Lung microvascular endothelial cell (primary cell): ENCODE measurements at regions not wholly inside any gene's neighbourhood (a gene's known extent, or its start where the extent isn't known, plus 50 kb on each side); places are given as distances from the start of the nearest gene placed in this dataset.
A peak's percentile ranks its signal among the peaks of the same experiment; 100 is the strongest.

ENCODE experiments used
- DNase-seq, 2 donors: peaks; one replicate each; pipeline versions ENCODE4 v3.0.0 to v3.0.0-alpha.2; 2010; ENCODE audit warnings: low read depth in 2 of 2

DNA sequence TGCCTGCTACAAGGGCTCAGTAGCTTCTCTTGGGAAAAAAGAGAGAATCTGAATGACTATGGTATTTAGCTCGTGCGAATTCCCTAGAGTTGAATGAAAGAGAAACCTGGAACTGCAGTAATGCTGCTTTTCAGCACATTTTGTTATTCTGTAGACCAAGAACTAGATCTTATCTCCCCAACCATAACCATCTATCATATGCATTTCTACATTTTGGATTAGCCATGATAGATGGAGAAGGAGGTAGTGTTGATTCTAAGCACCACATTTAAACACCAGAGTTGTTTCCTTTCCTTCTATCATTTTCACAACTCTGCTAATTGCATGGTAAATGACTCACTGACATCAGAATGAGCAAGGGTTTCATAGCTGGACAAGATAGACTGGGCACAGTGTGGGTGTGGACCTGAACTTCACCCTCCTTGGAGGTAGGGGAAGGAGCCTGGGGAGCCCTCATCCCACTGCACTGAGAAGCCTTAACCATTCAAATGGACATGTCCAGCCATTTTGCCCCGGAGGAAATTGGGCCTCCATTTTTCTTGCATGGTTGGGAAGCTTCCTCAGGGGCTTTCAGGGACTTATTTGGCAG is 55.3 kb upstream of the BMPER start:
- no peak for DNase-seq

DNA sequence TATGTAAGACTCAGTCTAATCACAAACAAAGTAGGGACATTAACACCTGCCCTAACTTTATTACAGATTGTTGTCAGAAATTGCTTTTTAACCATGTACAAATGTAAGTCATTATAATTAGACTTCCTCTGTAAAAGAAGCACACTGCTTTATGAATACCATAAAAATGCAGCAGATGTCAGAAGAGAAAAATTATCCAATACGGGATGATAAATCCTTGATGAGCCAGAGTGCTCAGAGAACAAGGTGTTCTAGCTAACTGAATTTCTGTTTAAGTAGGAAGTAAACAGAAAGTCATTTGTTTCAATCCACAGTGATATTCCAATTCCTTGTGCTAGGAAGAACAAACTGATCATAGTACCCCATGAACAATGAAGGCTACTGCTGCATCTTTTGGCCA is 54.6 kb upstream of the BMPER start:
- no peak for DNase-seq

- peak in 1 of 2 donors; percentile 5 for DNase-seq
Measured at GRCh38 chr7:33852838-33853237, 52.5 kb upstream of the BMPER start.

- DNase-seq: no peak
Measured at GRCh38 chr7:33853361-33854062, 51.8 kb upstream of the BMPER start.

DNA sequence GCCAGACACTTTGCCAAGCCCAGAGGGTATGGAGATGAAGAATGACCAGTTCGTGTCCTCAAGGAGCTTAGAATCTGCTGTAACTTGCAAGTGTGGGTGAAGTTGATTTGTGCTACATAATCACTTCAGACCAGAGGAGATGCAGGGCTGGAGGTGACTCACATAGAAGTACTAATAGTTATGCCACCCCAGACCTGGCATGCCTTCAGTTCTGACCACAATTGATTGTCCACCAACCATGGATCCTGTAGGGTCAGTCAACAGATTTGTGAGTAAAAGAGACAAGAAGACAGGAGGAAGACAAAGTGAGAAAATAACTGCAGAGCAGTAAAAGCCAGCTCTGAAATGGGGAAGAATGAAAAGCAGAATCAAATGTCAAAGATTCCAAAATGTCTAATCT is 51.2 kb upstream of the BMPER start:
- DNase-seq: no peak

DNA sequence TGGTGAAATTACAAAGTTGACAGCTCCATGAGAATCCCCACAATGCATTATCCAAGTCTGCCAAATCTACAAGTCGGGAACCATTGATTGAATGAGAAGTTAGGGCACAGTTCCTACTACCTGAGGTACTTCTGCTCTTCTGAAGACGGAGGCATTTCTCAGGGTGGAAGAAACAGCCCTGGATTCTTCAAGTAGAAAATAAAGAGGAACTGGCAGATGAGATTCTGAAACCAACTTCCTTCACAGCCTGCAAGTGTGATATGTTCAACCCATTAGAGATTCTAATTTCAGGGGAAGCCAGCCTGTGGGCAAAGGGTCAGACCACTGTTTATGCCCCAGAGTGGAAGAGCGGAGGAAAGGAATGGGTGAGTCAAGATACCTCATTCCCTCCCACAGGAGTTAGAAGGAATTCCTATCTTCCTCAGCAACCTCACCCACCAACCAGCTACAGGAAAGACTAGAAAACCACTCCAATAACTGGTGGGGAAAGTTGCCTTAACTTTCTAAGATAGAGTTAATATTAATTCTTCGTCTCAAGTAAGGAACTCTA is 50.5 kb upstream of the BMPER start:
- no peak for DNase-seq
